ENCODE measurements at regions not wholly inside any gene's neighbourhood (a gene's known extent, or its start where the extent isn't known, plus 50 kb on each side); places are given as distances from the start of the nearest gene placed in this dataset.

DNA sequence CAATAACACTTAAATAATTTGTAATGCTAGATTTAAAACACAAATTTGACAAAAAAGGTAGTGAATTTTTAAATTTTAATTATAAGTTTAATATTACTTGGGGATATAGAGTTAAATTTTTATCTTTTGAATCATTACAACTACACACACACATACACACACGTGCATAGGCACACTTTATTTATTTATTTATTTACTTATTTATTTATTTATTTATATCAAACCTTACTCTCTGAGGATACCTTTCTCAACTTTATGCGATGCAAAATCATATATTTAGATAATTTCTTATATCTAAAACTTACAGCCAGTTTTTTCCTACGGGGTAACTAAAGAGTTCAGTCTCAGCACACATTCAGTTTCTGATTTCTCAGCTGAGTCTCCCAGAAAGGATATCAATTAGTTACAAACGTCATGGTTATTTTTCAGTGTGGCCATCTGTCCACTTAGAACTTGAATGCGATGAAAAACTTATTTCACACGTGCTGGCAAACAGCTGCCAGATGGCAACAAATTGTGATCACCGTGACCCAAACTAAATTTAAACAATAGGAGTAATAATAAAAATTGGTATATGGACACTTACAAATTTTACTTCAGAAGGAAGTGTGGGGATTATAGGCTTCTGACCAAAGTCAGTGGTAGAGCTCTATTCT lies 683.1 kb upstream of the PRR20A start:
- Histone ChIP-seq H3K4me3 (ENCODE audit: low read depth, low read length, poor library complexity, severe bottlenecking) (no peak overlapping the region), H3K9me3 (ENCODE audit: low read depth, low read length, poor library complexity, severe bottlenecking) (peaks cover 4% of the 10 kb centered on the region), H3K27ac (ENCODE audit: low read depth, low read length, poor library complexity, severe bottlenecking) (no peak overlapping the region), H3K27me3 (replicated peaks; ENCODE audit: insufficient read depth, low read depth, low read length, poor library complexity) (no peaks in the 10 kb centered on the region), H3K4me1 (ENCODE audit: insufficient read depth, low read length, poor library complexity, severe bottlenecking) (no peaks in the 10 kb centered on the region), H3K36me3 (ENCODE audit: insufficient read depth, low read length, poor library complexity, severe bottlenecking) (no peaks in the 10 kb centered on the region)
- DNase-seq (ENCODE audit: low spot score) = no peak
- TF ChIP-seq, protein P1, sequence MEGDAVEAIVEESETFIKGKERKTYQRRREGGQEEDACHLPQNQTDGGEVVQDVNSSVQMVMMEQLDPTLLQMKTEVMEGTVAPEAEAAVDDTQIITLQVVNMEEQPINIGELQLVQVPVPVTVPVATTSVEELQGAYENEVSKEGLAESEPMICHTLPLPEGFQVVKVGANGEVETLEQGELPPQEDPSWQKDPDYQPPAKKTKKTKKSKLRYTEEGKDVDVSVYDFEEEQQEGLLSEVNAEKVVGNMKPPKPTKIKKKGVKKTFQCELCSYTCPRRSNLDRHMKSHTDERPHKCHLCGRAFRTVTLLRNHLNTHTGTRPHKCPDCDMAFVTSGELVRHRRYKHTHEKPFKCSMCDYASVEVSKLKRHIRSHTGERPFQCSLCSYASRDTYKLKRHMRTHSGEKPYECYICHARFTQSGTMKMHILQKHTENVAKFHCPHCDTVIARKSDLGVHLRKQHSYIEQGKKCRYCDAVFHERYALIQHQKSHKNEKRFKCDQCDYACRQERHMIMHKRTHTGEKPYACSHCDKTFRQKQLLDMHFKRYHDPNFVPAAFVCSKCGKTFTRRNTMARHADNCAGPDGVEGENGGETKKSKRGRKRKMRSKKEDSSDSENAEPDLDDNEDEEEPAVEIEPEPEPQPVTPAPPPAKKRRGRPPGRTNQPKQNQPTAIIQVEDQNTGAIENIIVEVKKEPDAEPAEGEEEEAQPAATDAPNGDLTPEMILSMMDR (conservative IDR thresholded peaks at IDR 0.05; ENCODE audit: low read depth, low read length) = no peak
- no peak for TF ChIP-seq EZH2 (IDR thresholded peaks at IDR 0.05; ENCODE audit: borderline replicate concordance, low read depth, low read length, poor library complexity, severe bottlenecking)
- intact Hi-C loops (cut with micrococcal nuclease; ENCODE audit: unreplicated experiment) = no loop called here
- POLR2A ChIA-PET (ENCODE audit: low non-redundant PET) = no interaction called here
- CTCF ChIA-PET = no interaction called here
- BruUV-seq (replicated peaks) = no TSS peak

DNA sequence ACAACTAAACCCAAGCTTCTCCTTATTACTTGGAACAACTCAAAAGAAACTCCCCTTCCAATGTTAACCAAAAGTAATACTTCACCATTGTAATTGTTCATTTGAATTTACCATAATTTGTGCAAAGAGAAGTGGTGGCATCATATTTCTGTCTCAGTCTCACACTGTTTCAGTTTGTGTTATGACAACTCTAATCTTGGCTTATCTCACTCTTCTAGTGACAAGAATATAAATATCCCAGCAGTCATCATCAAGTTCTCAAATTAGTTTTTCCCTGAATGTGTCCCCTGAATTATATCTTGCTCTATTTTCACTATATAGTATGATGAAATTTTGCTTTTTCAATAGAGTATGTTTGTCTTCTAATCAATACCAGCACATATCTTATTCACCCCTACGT lies 681.4 kb upstream of the PRR20A start:
- Histone ChIP-seq H3K27me3 (replicated peaks; ENCODE audit: insufficient read depth, low read depth, low read length, poor library complexity) (no peaks in the 10 kb centered on the region), H3K4me3 (ENCODE audit: low read depth, low read length, poor library complexity, severe bottlenecking) (no peak overlapping the region), H3K9me3 (ENCODE audit: low read depth, low read length, poor library complexity, severe bottlenecking) (no peaks in the 10 kb centered on the region), H3K4me1 (ENCODE audit: insufficient read depth, low read length, poor library complexity, severe bottlenecking) (no peaks in the 10 kb centered on the region), H3K27ac (ENCODE audit: low read depth, low read length, poor library complexity, severe bottlenecking) (no peak overlapping the region), H3K36me3 (ENCODE audit: insufficient read depth, low read length, poor library complexity, severe bottlenecking) (no peaks in the 10 kb centered on the region)
- DNase-seq (ENCODE audit: low spot score) = no peak
- intact Hi-C loops (cut with micrococcal nuclease; ENCODE audit: unreplicated experiment) = no loop called here
- BruUV-seq (replicated peaks) = no TSS peak
- CTCF ChIA-PET = no interaction called here
- POLR2A ChIA-PET (ENCODE audit: low non-redundant PET) = no interaction called here
- TF ChIP-seq, protein P1 (conservative IDR thresholded peaks at IDR 0.05; ENCODE audit: low read depth, low read length) = no peak
- no peak for TF ChIP-seq EZH2 (IDR thresholded peaks at IDR 0.05; ENCODE audit: borderline replicate concordance, low read depth, low read length, poor library complexity, severe bottlenecking)

DNA sequence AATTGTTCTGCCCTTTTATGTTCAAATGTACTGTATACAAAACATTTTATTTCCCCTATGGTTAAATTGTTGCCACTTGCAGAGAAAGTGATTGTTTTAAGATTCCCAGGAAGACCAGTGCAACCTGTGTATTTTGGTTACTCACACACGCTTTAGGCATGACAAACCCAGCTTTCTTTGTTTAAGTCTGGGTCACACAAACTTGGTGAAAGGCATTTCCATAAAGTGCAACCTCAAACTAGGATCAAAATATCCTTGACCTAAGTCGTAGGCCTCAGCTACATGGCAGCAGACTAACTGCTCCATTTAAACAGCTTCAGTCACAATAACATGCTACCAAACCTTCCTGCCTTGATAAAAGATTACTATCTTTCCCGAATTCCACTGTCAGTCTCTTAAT lies 639.0 kb upstream of the PRR20A start:
- TF ChIP-seq, protein P1 (conservative IDR thresholded peaks at IDR 0.05; ENCODE audit: low read depth, low read length) = no peak
- no peak for TF ChIP-seq EZH2 (IDR thresholded peaks at IDR 0.05; ENCODE audit: borderline replicate concordance, low read depth, low read length, poor library complexity, severe bottlenecking)
- BruUV-seq (replicated peaks) = no TSS peak
- intact Hi-C loops (cut with micrococcal nuclease; ENCODE audit: unreplicated experiment) = no loop called here
- Histone ChIP-seq H3K9me3 (ENCODE audit: low read depth, low read length, poor library complexity, severe bottlenecking) (no peaks in the 10 kb centered on the region), H3K36me3 (ENCODE audit: insufficient read depth, low read length, poor library complexity, severe bottlenecking) (no peaks in the 10 kb centered on the region), H3K4me3 (ENCODE audit: low read depth, low read length, poor library complexity, severe bottlenecking) (no peak overlapping the region), H3K27ac (ENCODE audit: low read depth, low read length, poor library complexity, severe bottlenecking) (no peak overlapping the region), H3K4me1 (ENCODE audit: insufficient read depth, low read length, poor library complexity, severe bottlenecking) (no peaks in the 10 kb centered on the region), H3K27me3 (replicated peaks; ENCODE audit: insufficient read depth, low read depth, low read length, poor library complexity) (no peaks in the 10 kb centered on the region)
- CTCF ChIA-PET = no interaction called here
- no peak for DNase-seq (ENCODE audit: low spot score)
- POLR2A ChIA-PET (ENCODE audit: low non-redundant PET) = interaction anchor here (0.6 kb wide), 1 partner anchor 100 kb away, joined by 4 read pairs; no protein-coding TSS in a partner anchor
